ENCODE measurements at regions not wholly inside any gene's neighbourhood (a gene's known extent, or its start where the extent isn't known, plus 50 kb on each side); places are given as distances from the start of the nearest gene placed in this dataset.

GRCh38 chr6:137758661-137759060 lies 108.4 kb upstream of the TNFAIP3 start:
- H3K9me2 ChIP-seq (replicated peaks; ENCODE audit: insufficient read depth, low read length): no peaks in the 10 kb centered on the region
- DNase-seq: no peak
- H3K79me2 ChIP-seq (ENCODE audit: low read length): no peaks in the 10 kb centered on the region
- no peaks in the 10 kb centered on the region for H3K27me3 ChIP-seq (replicated peaks; ENCODE audit: insufficient read depth, low read length)
- TF ChIP-seq EZH2phosphoT487 (IDR thresholded peaks at IDR 0.05; ENCODE audit: low read length) (no peak), CTCF (IDR thresholded peaks at IDR 0.05; ENCODE audit: low read length) (no peak), EZH2 (optimal IDR thresholded peaks at IDR 0.05; ENCODE audit: low read depth, low read length) (no peak)
- H3K4me2 ChIP-seq (ENCODE audit: low read depth, low read length): no peak overlapping the region
- H3K9me3 ChIP-seq (replicated peaks; ENCODE audit: insufficient read depth, low read length): no peaks in the 10 kb centered on the region
- peaks cover 19% of the 10 kb centered on the region for H3F3A ChIP-seq (ENCODE audit: insufficient read depth, low read length)
- H3K4me1 ChIP-seq (ENCODE audit: low read length): peaks cover 23% of the 10 kb centered on the region
- H3K4me3 ChIP-seq (ENCODE audit: low read length): no peak overlapping the region
- H2AFZ ChIP-seq (ENCODE audit: low read length): no peak overlapping the region
- H3K9ac ChIP-seq (ENCODE audit: low read length): no peak overlapping the region
- H3K36me3 ChIP-seq (replicated peaks; ENCODE audit: insufficient read depth, low read length): no peaks in the 10 kb centered on the region
- H3K27ac ChIP-seq (ENCODE audit: low read length): no peak overlapping the region
- H4K20me1 ChIP-seq (ENCODE audit: insufficient read depth, low read length): no peaks in the 10 kb centered on the region

GRCh38 chr6:137759624-137760023 lies 107.4 kb upstream of the TNFAIP3 start:
- peaks cover 15% of the 10 kb centered on the region for H3K4me1 ChIP-seq (ENCODE audit: low read length)
- no peaks in the 10 kb centered on the region for H3K79me2 ChIP-seq (ENCODE audit: low read length)
- H3K4me3 ChIP-seq (ENCODE audit: low read length): no peak overlapping the region
- no peaks in the 10 kb centered on the region for H3K9me2 ChIP-seq (replicated peaks; ENCODE audit: insufficient read depth, low read length)
- no peak overlapping the region for H3K27ac ChIP-seq (ENCODE audit: low read length)
- H4K20me1 ChIP-seq (ENCODE audit: insufficient read depth, low read length): no peaks in the 10 kb centered on the region
- TF ChIP-seq CTCF (IDR thresholded peaks at IDR 0.05; ENCODE audit: low read length): no peak
- TF ChIP-seq EZH2phosphoT487 (IDR thresholded peaks at IDR 0.05; ENCODE audit: low read length): no peak
- no peak for TF ChIP-seq EZH2 (optimal IDR thresholded peaks at IDR 0.05; ENCODE audit: low read depth, low read length)
- H3K4me2 ChIP-seq (ENCODE audit: low read depth, low read length): no peak overlapping the region
- H3K27me3 ChIP-seq (replicated peaks; ENCODE audit: insufficient read depth, low read length): no peaks in the 10 kb centered on the region
- H3K9me3 ChIP-seq (replicated peaks; ENCODE audit: insufficient read depth, low read length): no peaks in the 10 kb centered on the region
- no peak overlapping the region for H3K9ac ChIP-seq (ENCODE audit: low read length)
- DNase-seq: no peak
- no peaks in the 10 kb centered on the region for H3K36me3 ChIP-seq (replicated peaks; ENCODE audit: insufficient read depth, low read length)
- no peak overlapping the region for H2AFZ ChIP-seq (ENCODE audit: low read length)
- H3F3A ChIP-seq (ENCODE audit: insufficient read depth, low read length): peaks cover 13% of the 10 kb centered on the region

- no peaks in the 10 kb centered on the region for H3F3A ChIP-seq (ENCODE audit: insufficient read depth, low read length)
- H3K79me2 ChIP-seq (ENCODE audit: low read length): no peaks in the 10 kb centered on the region
- H3K4me3 ChIP-seq (ENCODE audit: low read length): no peak overlapping the region
- H3K9ac ChIP-seq (ENCODE audit: low read length): no peak overlapping the region
- no peak overlapping the region for H2AFZ ChIP-seq (ENCODE audit: low read length)
- H3K36me3 ChIP-seq (replicated peaks; ENCODE audit: insufficient read depth, low read length): no peaks in the 10 kb centered on the region
- H3K9me3 ChIP-seq (replicated peaks; ENCODE audit: insufficient read depth, low read length): no peaks in the 10 kb centered on the region
- H3K4me2 ChIP-seq (ENCODE audit: low read depth, low read length): no peak overlapping the region
- no peaks in the 10 kb centered on the region for H3K9me2 ChIP-seq (replicated peaks; ENCODE audit: insufficient read depth, low read length)
- no peak for TF ChIP-seq EZH2 (optimal IDR thresholded peaks at IDR 0.05; ENCODE audit: low read depth, low read length)
- no peak for TF ChIP-seq CTCF (IDR thresholded peaks at IDR 0.05; ENCODE audit: low read length)
- TF ChIP-seq EZH2phosphoT487 (IDR thresholded peaks at IDR 0.05; ENCODE audit: low read length): no peak
- no peak overlapping the region for H3K27ac ChIP-seq (ENCODE audit: low read length)
- H3K4me1 ChIP-seq (ENCODE audit: low read length): peaks cover under 1% of the 10 kb centered on the region
- H4K20me1 ChIP-seq (ENCODE audit: insufficient read depth, low read length): no peaks in the 10 kb centered on the region
- DNase-seq: no peak
- no peaks in the 10 kb centered on the region for H3K27me3 ChIP-seq (replicated peaks; ENCODE audit: insufficient read depth, low read length)
These were observed 106.0 kb upstream of the TNFAIP3 start for GRCh38 chr6:137761072-137761471.
